ENCODE measurements at regions not wholly inside any gene's neighbourhood (a gene's known extent, or its start where the extent isn't known, plus 50 kb on each side); places are given as distances from the start of the nearest gene placed in this dataset.

GRCh38 chr5:57911438-57911837 is 428.8 kb upstream of the ACTBL2 start:
- Histone ChIP-seq H3K9me3 (ENCODE audit: control insufficient read depth in 1 of 2, low read length in 2 of 2) (no peaks in the 10 kb centered on the region), H3K4me1 (ENCODE audit: control insufficient read depth in 1 of 2, insufficient read depth in 2 of 2, low read length in 2 of 2) (no peaks in the 10 kb centered on the region), H3K36me3 (ENCODE audit: control insufficient read depth in 1 of 2, insufficient read depth in 2 of 2, low read length in 2 of 2) (no peaks in the 10 kb centered on the region), H3K27ac (ENCODE audit: low read length) (no peak overlapping the region), H3K4me3 (ENCODE audit: low read depth in 1 of 2, low read length in 2 of 2) (no peak overlapping the region), H3K27me3 (ENCODE audit: low read depth, low read length) (no peaks in the 10 kb centered on the region)

- no peaks in the 10 kb centered on the region for H3K9me3 ChIP-seq (ENCODE audit: control insufficient read depth in 1 of 2, low read length in 2 of 2)
These were observed 424.1 kb upstream of the ACTBL2 start for GRCh38 chr5:57906671-57907070.

GRCh38 chr5:57903458-57903857 is 420.8 kb upstream of the ACTBL2 start:
- H3K4me1 ChIP-seq (ENCODE audit: control insufficient read depth in 1 of 2, insufficient read depth in 2 of 2, low read length in 2 of 2), result peaks cover 0 to 5% of the 10 kb centered on the region in 2 donors
- H3K4me3 ChIP-seq (ENCODE audit: low read depth in 1 of 2, low read length in 2 of 2), result no peak overlapping the region
- H3K27me3 ChIP-seq (ENCODE audit: low read depth, low read length), result no peaks in the 10 kb centered on the region
- H3K27ac ChIP-seq (ENCODE audit: low read length), result no peak overlapping the region
- no peaks in the 10 kb centered on the region for H3K9me3 ChIP-seq (ENCODE audit: control insufficient read depth in 1 of 2, low read length in 2 of 2)
- H3K36me3 ChIP-seq (ENCODE audit: control insufficient read depth in 1 of 2, insufficient read depth in 2 of 2, low read length in 2 of 2), result no peaks in the 10 kb centered on the region

More at GRCh38 chr5:57906671-57907070, 424.1 kb upstream of the ACTBL2 start:
- Histone ChIP-seq H3K27ac (ENCODE audit: low read length) (no peak overlapping the region), H3K4me3 (ENCODE audit: low read depth in 1 of 2, low read length in 2 of 2) (no peak overlapping the region), H3K4me1 (ENCODE audit: control insufficient read depth in 1 of 2, insufficient read depth in 2 of 2, low read length in 2 of 2) (no peaks in the 10 kb centered on the region), H3K27me3 (ENCODE audit: low read depth, low read length) (no peaks in the 10 kb centered on the region), H3K36me3 (ENCODE audit: control insufficient read depth in 1 of 2, insufficient read depth in 2 of 2, low read length in 2 of 2) (no peaks in the 10 kb centered on the region)

- no peaks in the 10 kb centered on the region for H3K9me3 ChIP-seq (ENCODE audit: control insufficient read depth in 1 of 2, low read length in 2 of 2)
- peaks cover 0 to 5% of the 10 kb centered on the region in 2 donors for H3K4me1 ChIP-seq (ENCODE audit: control insufficient read depth in 1 of 2, insufficient read depth in 2 of 2, low read length in 2 of 2)
- H3K4me3 ChIP-seq (ENCODE audit: low read depth in 1 of 2, low read length in 2 of 2), result no peak overlapping the region
- no peaks in the 10 kb centered on the region for H3K27me3 ChIP-seq (ENCODE audit: low read depth, low read length)
- H3K36me3 ChIP-seq (ENCODE audit: control insufficient read depth in 1 of 2, insufficient read depth in 2 of 2, low read length in 2 of 2), result no peaks in the 10 kb centered on the region
- H3K27ac ChIP-seq (ENCODE audit: low read length), result no peak overlapping the region
These were observed 419.5 kb upstream of the ACTBL2 start for GRCh38 chr5:57902095-57902494.

- H3K36me3 ChIP-seq (ENCODE audit: control insufficient read depth in 1 of 2, insufficient read depth in 2 of 2, low read length in 2 of 2), result no peaks in the 10 kb centered on the region
- H3K27me3 ChIP-seq (ENCODE audit: low read depth, low read length), result no peaks in the 10 kb centered on the region
- peaks cover 0 to 5% of the 10 kb centered on the region in 2 donors for H3K4me1 ChIP-seq (ENCODE audit: control insufficient read depth in 1 of 2, insufficient read depth in 2 of 2, low read length in 2 of 2)
- no peaks in the 10 kb centered on the region for H3K9me3 ChIP-seq (ENCODE audit: control insufficient read depth in 1 of 2, low read length in 2 of 2)
- H3K4me3 ChIP-seq (ENCODE audit: low read depth in 1 of 2, low read length in 2 of 2), result no peak overlapping the region
- no peak overlapping the region for H3K27ac ChIP-seq (ENCODE audit: low read length)
These were observed 417.9 kb upstream of the ACTBL2 start for GRCh38 chr5:57900381-57900944.

GRCh38 chr5:57896576-57896975 is 414.0 kb upstream of the ACTBL2 start:
- H3K27me3 ChIP-seq (ENCODE audit: low read depth, low read length), result no peaks in the 10 kb centered on the region
- peaks cover 0 to 5% of the 10 kb centered on the region in 2 donors for H3K4me1 ChIP-seq (ENCODE audit: control insufficient read depth in 1 of 2, insufficient read depth in 2 of 2, low read length in 2 of 2)

GRCh38 chr5:57895766-57896165 is 413.2 kb upstream of the ACTBL2 start:
- H3K4me3 ChIP-seq (ENCODE audit: low read depth in 1 of 2, low read length in 2 of 2), result no peak overlapping the region
- no peaks in the 10 kb centered on the region for H3K27me3 ChIP-seq (ENCODE audit: low read depth, low read length)
- H3K9me3 ChIP-seq (ENCODE audit: control insufficient read depth in 1 of 2, low read length in 2 of 2), result no peaks in the 10 kb centered on the region
- no peaks in the 10 kb centered on the region for H3K36me3 ChIP-seq (ENCODE audit: control insufficient read depth in 1 of 2, insufficient read depth in 2 of 2, low read length in 2 of 2)
- H3K27ac ChIP-seq (ENCODE audit: low read length), result no peak overlapping the region
- peaks cover 0 to 5% of the 10 kb centered on the region in 2 donors for H3K4me1 ChIP-seq (ENCODE audit: control insufficient read depth in 1 of 2, insufficient read depth in 2 of 2, low read length in 2 of 2)

More at GRCh38 chr5:57896576-57896975, 414.0 kb upstream of the ACTBL2 start:
- Histone ChIP-seq H3K9me3 (ENCODE audit: control insufficient read depth in 1 of 2, low read length in 2 of 2) (no peaks in the 10 kb centered on the region), H3K4me3 (ENCODE audit: low read depth in 1 of 2, low read length in 2 of 2) (no peak overlapping the region), H3K36me3 (ENCODE audit: control insufficient read depth in 1 of 2, insufficient read depth in 2 of 2, low read length in 2 of 2) (no peaks in the 10 kb centered on the region), H3K27ac (ENCODE audit: low read length) (no peak overlapping the region)

- no peaks in the 10 kb centered on the region for H3K27me3 ChIP-seq (ENCODE audit: low read depth, low read length)
- H3K36me3 ChIP-seq (ENCODE audit: control insufficient read depth in 1 of 2, insufficient read depth in 2 of 2, low read length in 2 of 2), result no peaks in the 10 kb centered on the region
- H3K27ac ChIP-seq (ENCODE audit: low read length), result no peak overlapping the region
- H3K9me3 ChIP-seq (ENCODE audit: control insufficient read depth in 1 of 2, low read length in 2 of 2), result no peaks in the 10 kb centered on the region
- no peak overlapping the region for H3K4me3 ChIP-seq (ENCODE audit: low read depth in 1 of 2, low read length in 2 of 2)
- no peaks in the 10 kb centered on the region for H3K4me1 ChIP-seq (ENCODE audit: control insufficient read depth in 1 of 2, insufficient read depth in 2 of 2, low read length in 2 of 2)
These were observed 411.3 kb upstream of the ACTBL2 start for GRCh38 chr5:57893926-57894325.

GRCh38 chr5:57891443-57891842 is 408.8 kb upstream of the ACTBL2 start:
- Histone ChIP-seq H3K27me3 (ENCODE audit: low read depth, low read length) (no peaks in the 10 kb centered on the region), H3K36me3 (ENCODE audit: control insufficient read depth in 1 of 2, insufficient read depth in 2 of 2, low read length in 2 of 2) (no peaks in the 10 kb centered on the region), H3K27ac (ENCODE audit: low read length) (no peak overlapping the region), H3K4me3 (ENCODE audit: low read depth in 1 of 2, low read length in 2 of 2) (no peak overlapping the region), H3K4me1 (ENCODE audit: control insufficient read depth in 1 of 2, insufficient read depth in 2 of 2, low read length in 2 of 2) (no peaks in the 10 kb centered on the region), H3K9me3 (ENCODE audit: control insufficient read depth in 1 of 2, low read length in 2 of 2) (no peaks in the 10 kb centered on the region)

- no peaks in the 10 kb centered on the region for H3K27me3 ChIP-seq (ENCODE audit: low read depth, low read length)
- H3K4me1 ChIP-seq (ENCODE audit: control insufficient read depth in 1 of 2, insufficient read depth in 2 of 2, low read length in 2 of 2), result no peaks in the 10 kb centered on the region
- H3K36me3 ChIP-seq (ENCODE audit: control insufficient read depth in 1 of 2, insufficient read depth in 2 of 2, low read length in 2 of 2), result no peaks in the 10 kb centered on the region
- no peaks in the 10 kb centered on the region for H3K9me3 ChIP-seq (ENCODE audit: control insufficient read depth in 1 of 2, low read length in 2 of 2)
- H3K27ac ChIP-seq (ENCODE audit: low read length), result no peak overlapping the region
- H3K4me3 ChIP-seq (ENCODE audit: low read depth in 1 of 2, low read length in 2 of 2), result no peak overlapping the region
These were observed 406.9 kb upstream of the ACTBL2 start for GRCh38 chr5:57889558-57889957.

- no peaks in the 10 kb centered on the region for H3K4me1 ChIP-seq (ENCODE audit: control insufficient read depth in 1 of 2, insufficient read depth in 2 of 2, low read length in 2 of 2)
- H3K27me3 ChIP-seq (ENCODE audit: low read depth, low read length), result no peaks in the 10 kb centered on the region
- no peaks in the 10 kb centered on the region for H3K36me3 ChIP-seq (ENCODE audit: control insufficient read depth in 1 of 2, insufficient read depth in 2 of 2, low read length in 2 of 2)
- no peak overlapping the region for H3K4me3 ChIP-seq (ENCODE audit: low read depth in 1 of 2, low read length in 2 of 2)
- no peak overlapping the region for H3K27ac ChIP-seq (ENCODE audit: low read length)
- H3K9me3 ChIP-seq (ENCODE audit: control insufficient read depth in 1 of 2, low read length in 2 of 2), result no peaks in the 10 kb centered on the region
These were observed 405.4 kb upstream of the ACTBL2 start for GRCh38 chr5:57887851-57888621.
